PC-3 (cell line): ENCODE measurements at regions not wholly inside any gene's neighbourhood (a gene's known extent, or its start where the extent isn't known, plus 50 kb on each side); places are given as distances from the start of the nearest gene placed in this dataset.

ENCODE experiments used
- EZH2 ChIP-seq: fragments of 300-600 bp; sonication (generic); IDR thresholded peaks from one replicate; pipeline ENCODE4 v1.6.1; 2017; ENCODE audit warnings: antibody characterized with exemption, mild to moderate bottlenecking, low read length; ENCODE audit not compliant: unreplicated experiment
- TF ChIP-seq, protein P1 (sequence below): fragments of 300-600 bp; sonication (generic); conservative IDR thresholded peaks from 2 replicates; pipeline ENCODE4 v1.5.1; 2017; ENCODE audit warnings: antibody characterized with exemption, low read depth, mild to moderate bottlenecking, low read length

GRCh38 chr9:120198027-120198426 is 381.9 kb downstream of the CDK5RAP2 start:
- TF ChIP-seq, protein P1, sequence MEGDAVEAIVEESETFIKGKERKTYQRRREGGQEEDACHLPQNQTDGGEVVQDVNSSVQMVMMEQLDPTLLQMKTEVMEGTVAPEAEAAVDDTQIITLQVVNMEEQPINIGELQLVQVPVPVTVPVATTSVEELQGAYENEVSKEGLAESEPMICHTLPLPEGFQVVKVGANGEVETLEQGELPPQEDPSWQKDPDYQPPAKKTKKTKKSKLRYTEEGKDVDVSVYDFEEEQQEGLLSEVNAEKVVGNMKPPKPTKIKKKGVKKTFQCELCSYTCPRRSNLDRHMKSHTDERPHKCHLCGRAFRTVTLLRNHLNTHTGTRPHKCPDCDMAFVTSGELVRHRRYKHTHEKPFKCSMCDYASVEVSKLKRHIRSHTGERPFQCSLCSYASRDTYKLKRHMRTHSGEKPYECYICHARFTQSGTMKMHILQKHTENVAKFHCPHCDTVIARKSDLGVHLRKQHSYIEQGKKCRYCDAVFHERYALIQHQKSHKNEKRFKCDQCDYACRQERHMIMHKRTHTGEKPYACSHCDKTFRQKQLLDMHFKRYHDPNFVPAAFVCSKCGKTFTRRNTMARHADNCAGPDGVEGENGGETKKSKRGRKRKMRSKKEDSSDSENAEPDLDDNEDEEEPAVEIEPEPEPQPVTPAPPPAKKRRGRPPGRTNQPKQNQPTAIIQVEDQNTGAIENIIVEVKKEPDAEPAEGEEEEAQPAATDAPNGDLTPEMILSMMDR: no peak
- no peak for TF ChIP-seq EZH2
